Neuronal stem cell (in vitro differentiated cells): ENCODE measurements at regions not wholly inside any gene's neighbourhood (a gene's known extent, or its start where the extent isn't known, plus 50 kb on each side); places are given as distances from the start of the nearest gene placed in this dataset.

Experiments
- DNase-seq: peaks from one replicate; pipeline ENCODE4 v3.0.0-alpha.2; 2013; ENCODE audit warnings: low spot score
- H2AFZ ChIP-seq: one replicate; pipeline ENCODE4 v1.6.1; 2013; ENCODE audit warnings: mild to moderate bottlenecking, low read length, inconsistent platforms
- H2AK5ac ChIP-seq: 2 replicates; pipeline ENCODE4 v1.6.1; 2013; ENCODE audit warnings: low read depth, mild to moderate bottlenecking, inconsistent platforms, low read length, moderate library complexity, mixed read lengths
- H2BK120ac ChIP-seq: 2 replicates; pipeline ENCODE4 v1.6.1; 2013; ENCODE audit warnings: low read depth, mild to moderate bottlenecking, inconsistent platforms, low read length, moderate library complexity, mixed read lengths
- H2BK12ac ChIP-seq: one replicate; pipeline ENCODE4 v1.6.1; 2013; ENCODE audit warnings: low read length, inconsistent platforms
- H2BK15ac ChIP-seq: 2 replicates; pipeline ENCODE4 v1.6.1; 2013; ENCODE audit warnings: mild to moderate bottlenecking, low read length, inconsistent platforms, mixed read lengths
- H2BK5ac ChIP-seq: one replicate; pipeline ENCODE4 v1.6.1; 2013; ENCODE audit warnings: inconsistent platforms, mild to moderate bottlenecking, low read length, moderate library complexity
- H3K14ac ChIP-seq: one replicate; pipeline ENCODE4 v1.6.1; 2013; ENCODE audit warnings: low read length, inconsistent platforms
- H3K18ac ChIP-seq: 2 replicates; pipeline ENCODE4 v1.6.1; 2013; ENCODE audit warnings: low read length, inconsistent platforms
- H3K23ac ChIP-seq: 2 replicates; pipeline ENCODE4 v1.6.1; 2013; ENCODE audit warnings: low read depth, mild to moderate bottlenecking, mixed read lengths, low read length, inconsistent platforms; ENCODE audit not compliant: poor library complexity
- H3K27ac ChIP-seq: replicated peaks from 3 replicates; pipeline ENCODE4 v1.5.1; 2013; ENCODE audit warnings: low read length, inconsistent platforms
- H3K27me3 ChIP-seq, 3 experiments: 2 replicates each; pipeline ENCODE4 v1.6.1; 2013; ENCODE audit warnings: low read length in 3 of 3, mild to moderate bottlenecking in 2 of 3, inconsistent platforms in 1 of 3, low read depth in 1 of 3, mixed read lengths in 1 of 3, moderate library complexity in 1 of 3; ENCODE audit not compliant: control insufficient read depth in 3 of 3, insufficient read depth in 3 of 3
- H3K36me3 ChIP-seq, 2 donors: replicated peaks in 1 of 2; 2 replicates each; pipeline ENCODE4 v1.6.1; 2013; ENCODE audit warnings: low read length in 2 of 2; ENCODE audit not compliant: control insufficient read depth in 2 of 2, insufficient read depth in 2 of 2
- H3K4ac ChIP-seq: 2 replicates; pipeline ENCODE4 v1.6.1; 2013; ENCODE audit warnings: inconsistent platforms, mild to moderate bottlenecking, low read length, moderate library complexity
- H3K4me1 ChIP-seq, 2 donors: 1 replicate in 1 of 2; 2 replicates in 1 of 2; pipeline ENCODE4 v1.6.1; 2013; ENCODE audit warnings: low read length in 2 of 2, low read depth in 1 of 2; ENCODE audit not compliant: control insufficient read depth in 2 of 2, insufficient read depth in 1 of 2
- H3K4me2 ChIP-seq: one replicate; pipeline ENCODE4 v1.6.1; 2013; ENCODE audit warnings: mild to moderate bottlenecking, low read length, inconsistent platforms; ENCODE audit not compliant: insufficient read depth, poor library complexity, severe bottlenecking
- H3K4me3 ChIP-seq, 2 donors: 2 replicates each; pipeline ENCODE4 v1.5.1; 2013; ENCODE audit warnings: low read length in 2 of 2, mild to moderate bottlenecking in 2 of 2, inconsistent platforms in 1 of 2, moderate library complexity in 1 of 2
- H3K79me1 ChIP-seq: one replicate; pipeline ENCODE4 v1.6.1; 2013; ENCODE audit warnings: low read depth, mild to moderate bottlenecking, inconsistent platforms, low read length, moderate library complexity
- H3K9ac ChIP-seq: one replicate; pipeline ENCODE4 v1.6.1; 2013; ENCODE audit warnings: mild to moderate bottlenecking, low read depth, low read length, inconsistent platforms; ENCODE audit not compliant: poor library complexity
- H3K9me3 ChIP-seq, 2 donors: replicated peaks in 1 of 2; 2 replicates each; pipeline versions ENCODE3 to v1.6.1; 2013; ENCODE audit warnings: low read length in 2 of 2, mild to moderate bottlenecking in 2 of 2, inconsistent platforms in 1 of 2, low read depth in 1 of 2, mixed read lengths in 1 of 2, moderate library complexity in 1 of 2; ENCODE audit not compliant: control insufficient read depth in 2 of 2, insufficient read depth in 1 of 2
- H4K8ac ChIP-seq: one replicate; pipeline ENCODE4 v1.6.1; 2013; ENCODE audit warnings: low read depth, mild to moderate bottlenecking, inconsistent platforms, low read length, moderate library complexity
- H4K91ac ChIP-seq: one replicate; pipeline ENCODE4 v1.6.1; 2013; ENCODE audit warnings: low read length, low read depth, mild to moderate bottlenecking, inconsistent platforms; ENCODE audit not compliant: poor library complexity
- WGBS, 2 donors: extraction: QIAGEN DNeasy Blood & Tissue Kit; methylation state at CpG; one replicate each; pipeline ENCODE4 v1.1.7; 2013; ENCODE audit warnings: missing lambda C conversion rate in 2 of 2, mixed read lengths in 1 of 2; ENCODE audit not compliant: insufficient read length in 2 of 2, insufficient replicate concordance in 1 of 2; ENCODE audit errors: extremely low coverage in 2 of 2; 5-methylcytosine and 5-hydroxymethylcytosine counted together

- Histone ChIP-seq H3K36me3 (no peaks in the 10 kb centered on the region), H3K4me2 (no peak overlapping the region), H2BK15ac (no peak overlapping the region), H4K8ac (no peak overlapping the region), H3K4me3 (no peak overlapping the region), H3K4ac (no peak overlapping the region), H2BK120ac (no peak overlapping the region), H3K27ac (no peak overlapping the region), H2AFZ (no peak overlapping the region), H4K91ac (no peak overlapping the region), H2BK12ac (no peak overlapping the region), H3K79me1 (no peaks in the 10 kb centered on the region), H2BK5ac (no peak overlapping the region), H3K18ac (no peak overlapping the region), H3K9ac (no peak overlapping the region), H3K27me3 (no peaks in the 10 kb centered on the region), H2AK5ac (no peak overlapping the region), H3K23ac (no peak overlapping the region), H3K9me3 (no peaks in the 10 kb centered on the region), H3K4me1 (no peaks in the 10 kb centered on the region), H3K14ac (no peak overlapping the region)
- no CpG with 5 or more reads among the region's 20 CpGs for WGBS, 2 donors
- DNase-seq, result no peak
Measured at GRCh38 chr1:47643306-47644211, 205.7 kb downstream of the FOXD2 start.

GRCh38 chr1:47644212-47644573 is 206.3 kb downstream of the FOXD2 start:
- H2BK15ac ChIP-seq, result no peak overlapping the region
- no peak overlapping the region for H3K4ac ChIP-seq
- no peak overlapping the region for H3K18ac ChIP-seq
- H4K8ac ChIP-seq, result no peak overlapping the region
- no peak overlapping the region for H3K14ac ChIP-seq
- no peak overlapping the region for H2AFZ ChIP-seq
- no peak overlapping the region for H2BK5ac ChIP-seq
- H3K9ac ChIP-seq, result no peak overlapping the region
- no peak overlapping the region for H3K4me2 ChIP-seq
- H3K4me3 ChIP-seq, result no peak overlapping the region
- no peak overlapping the region for H2BK120ac ChIP-seq
- no peaks in the 10 kb centered on the region for H3K27me3 ChIP-seq
- DNase-seq, result no peak
- H3K79me1 ChIP-seq, result no peaks in the 10 kb centered on the region
- no peaks in the 10 kb centered on the region for H3K36me3 ChIP-seq
- no peak overlapping the region for H2BK12ac ChIP-seq
- H3K27ac ChIP-seq, result no peak overlapping the region
- H4K91ac ChIP-seq, result no peak overlapping the region
- H3K4me1 ChIP-seq, result no peaks in the 10 kb centered on the region
- H2AK5ac ChIP-seq, result no peak overlapping the region
- no CpG with 5 or more reads among the region's 5 CpGs for WGBS, 2 donors
- no peak overlapping the region for H3K23ac ChIP-seq
- no peaks in the 10 kb centered on the region for H3K9me3 ChIP-seq

- Histone ChIP-seq H3K4ac (no peak overlapping the region), H3K4me3 (no peak overlapping the region), H3K14ac (no peak overlapping the region), H3K36me3 (no peaks in the 10 kb centered on the region), H2BK15ac (no peak overlapping the region), H2BK120ac (no peak overlapping the region), H3K4me2 (no peak overlapping the region), H3K4me1 (no peaks in the 10 kb centered on the region), H3K9ac (no peak overlapping the region), H3K27ac (no peak overlapping the region), H2BK5ac (no peak overlapping the region), H4K91ac (no peak overlapping the region), H2AFZ (no peak overlapping the region), H4K8ac (no peak overlapping the region), H3K18ac (no peak overlapping the region), H2BK12ac (no peak overlapping the region), H3K79me1 (no peaks in the 10 kb centered on the region), H3K9me3 (no peaks in the 10 kb centered on the region), H2AK5ac (no peak overlapping the region), H3K23ac (no peak overlapping the region), H3K27me3 (no peaks in the 10 kb centered on the region)
- WGBS, 2 donors, result no CpG with 5 or more reads among the region's 8 CpGs
- DNase-seq, result no peak
Measured at GRCh38 chr1:47645151-47645550, 207.3 kb downstream of the FOXD2 start.

DNA sequence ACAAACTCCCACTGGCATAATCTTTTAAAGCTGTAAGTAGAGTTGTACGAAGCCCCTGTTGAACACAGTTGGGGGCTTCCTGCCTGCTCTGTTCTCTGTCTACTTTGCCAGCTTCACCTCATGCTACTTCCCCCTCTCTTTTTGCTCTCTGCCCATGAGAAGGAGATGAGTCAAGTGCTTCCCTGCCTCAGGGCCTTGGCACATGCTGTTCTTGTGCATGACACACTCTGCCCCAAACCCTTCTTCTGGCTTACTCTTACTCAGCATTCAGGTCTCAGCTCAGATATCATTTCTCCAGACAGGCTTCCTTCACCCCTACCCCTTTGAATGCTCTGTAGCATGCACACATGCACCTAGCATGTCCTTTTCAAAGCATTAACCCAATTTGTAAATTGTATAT is 208.8 kb downstream of the FOXD2 start:
- no peak overlapping the region for H3K14ac ChIP-seq
- no peak overlapping the region for H2BK120ac ChIP-seq
- H2BK12ac ChIP-seq, result no peak overlapping the region
- no peak overlapping the region for H2BK15ac ChIP-seq
- no peak overlapping the region for H2BK5ac ChIP-seq
- no peak for DNase-seq
- no peaks in the 10 kb centered on the region for H3K36me3 ChIP-seq
- no peaks in the 10 kb centered on the region for H3K9me3 ChIP-seq
- no peak overlapping the region for H3K9ac ChIP-seq
- no peak overlapping the region for H2AK5ac ChIP-seq
- H3K27me3 ChIP-seq, result no peaks in the 10 kb centered on the region
- no peak overlapping the region for H3K4ac ChIP-seq
- H2AFZ ChIP-seq, result no peak overlapping the region
- no peak overlapping the region for H3K4me2 ChIP-seq
- no peak overlapping the region for H3K23ac ChIP-seq
- no peak overlapping the region for H3K4me3 ChIP-seq
- H4K8ac ChIP-seq, result no peak overlapping the region
- no peak overlapping the region for H4K91ac ChIP-seq
- no peak overlapping the region for H3K27ac ChIP-seq
- H3K18ac ChIP-seq, result no peak overlapping the region
- no CpG with 5 or more reads among the region's 1 CpG for WGBS, 2 donors
- H3K79me1 ChIP-seq, result no peaks in the 10 kb centered on the region
- H3K4me1 ChIP-seq, result no peaks in the 10 kb centered on the region
